ENCODE measurements at regions not wholly inside any gene's neighbourhood (a gene's known extent, or its start where the extent isn't known, plus 50 kb on each side); places are given as distances from the start of the nearest gene placed in this dataset.

- Histone ChIP-seq H3K36me3 (ENCODE audit: control insufficient read depth in 4 of 4, insufficient read depth in 4 of 4, low read length in 3 of 4) (no peaks in the 10 kb centered on the region), H3K27me3 (replicated peaks in 2 of 5; ENCODE audit: control insufficient read depth in 4 of 5, insufficient read depth in 5 of 5, low read length in 4 of 5) (no peaks in the 10 kb centered on the region), H3K27ac (ENCODE audit: insufficient read depth in 1 of 2, low read depth in 1 of 2, low read length in 2 of 2, poor library complexity in 1 of 2, severe bottlenecking in 2 of 2) (no peak overlapping the region), H3K9me3 (ENCODE audit: control extremely low read depth in 1 of 5, control insufficient read depth in 4 of 5, insufficient read depth in 2 of 5, low read depth in 1 of 5, low read length in 4 of 5) (peaks cover 0 to 2% (median 0%) of the 10 kb centered on the region in 5 experiments), H3K4me1 (ENCODE audit: control extremely low read depth in 1 of 4, control insufficient read depth in 4 of 4, insufficient read depth in 4 of 4, low read length in 3 of 4) (no peaks in the 10 kb centered on the region), H3K4me3 (ENCODE audit: control insufficient read depth in 1 of 7, extremely low read depth in 1 of 7, insufficient read depth in 4 of 7, low read depth in 2 of 7, low read length in 6 of 7) (no peak overlapping the region)
- DNase-seq, result no peak
- WGBS (ENCODE audit: insufficient coverage), result 43% methylated on average over 1 of the region's 3 CpGs
- CTCF ChIA-PET, result no interaction called here
- POLR2A ChIA-PET, result no interaction called here
These were observed 398.6 kb downstream of the ACTR3B start for GRCh38 chr7:153158149-153158548.

- H3K27me3 ChIP-seq (replicated peaks in 2 of 5; ENCODE audit: control insufficient read depth in 4 of 5, insufficient read depth in 5 of 5, low read length in 4 of 5), result no peaks in the 10 kb centered on the region
- no peak overlapping the region for H3K27ac ChIP-seq (ENCODE audit: insufficient read depth in 1 of 2, low read depth in 1 of 2, low read length in 2 of 2, poor library complexity in 1 of 2, severe bottlenecking in 2 of 2)
- WGBS (ENCODE audit: insufficient coverage), result 93% methylated on average over 3 of the region's 4 CpGs
- ChIA-PET POLR2A (no interaction called here), CTCF (no interaction called here)
- no peak for DNase-seq
- no peaks in the 10 kb centered on the region for H3K4me1 ChIP-seq (ENCODE audit: control extremely low read depth in 1 of 4, control insufficient read depth in 4 of 4, insufficient read depth in 4 of 4, low read length in 3 of 4)
- H3K4me3 ChIP-seq (ENCODE audit: control insufficient read depth in 1 of 7, extremely low read depth in 1 of 7, insufficient read depth in 4 of 7, low read depth in 2 of 7, low read length in 6 of 7), result no peak overlapping the region
- H3K9me3 ChIP-seq (ENCODE audit: control extremely low read depth in 1 of 5, control insufficient read depth in 4 of 5, insufficient read depth in 2 of 5, low read depth in 1 of 5, low read length in 4 of 5), result peaks cover 0 to 12% (median 3%) of the 10 kb centered on the region in 5 experiments
- H3K36me3 ChIP-seq (ENCODE audit: control insufficient read depth in 4 of 4, insufficient read depth in 4 of 4, low read length in 3 of 4), result no peaks in the 10 kb centered on the region
These were observed 410.7 kb downstream of the ACTR3B start for GRCh38 chr7:153170287-153170686.

GRCh38 chr7:153185936-153186335 lies 426.4 kb downstream of the ACTR3B start:
- no peaks in the 10 kb centered on the region for H3K4me1 ChIP-seq (ENCODE audit: control extremely low read depth in 1 of 4, control insufficient read depth in 4 of 4, insufficient read depth in 4 of 4, low read length in 3 of 4)
- H3K9me3 ChIP-seq (ENCODE audit: control extremely low read depth in 1 of 5, control insufficient read depth in 4 of 5, insufficient read depth in 2 of 5, low read depth in 1 of 5, low read length in 4 of 5), result no peaks in the 10 kb centered on the region
- H3K27me3 ChIP-seq (replicated peaks in 2 of 5; ENCODE audit: control insufficient read depth in 4 of 5, insufficient read depth in 5 of 5, low read length in 4 of 5), result peaks cover 0 to 2% (median 0%) of the 10 kb centered on the region in 5 experiments
- ChIA-PET CTCF (no interaction called here), POLR2A (no interaction called here)
- H3K4me3 ChIP-seq (ENCODE audit: control insufficient read depth in 1 of 7, extremely low read depth in 1 of 7, insufficient read depth in 4 of 7, low read depth in 2 of 7, low read length in 6 of 7), result no peak overlapping the region
- no peak for DNase-seq
- H3K36me3 ChIP-seq (ENCODE audit: control insufficient read depth in 4 of 4, insufficient read depth in 4 of 4, low read length in 3 of 4), result no peaks in the 10 kb centered on the region
- H3K27ac ChIP-seq (ENCODE audit: insufficient read depth in 1 of 2, low read depth in 1 of 2, low read length in 2 of 2, poor library complexity in 1 of 2, severe bottlenecking in 2 of 2), result no peak overlapping the region

- CTCF ChIA-PET, result no interaction called here
- Histone ChIP-seq H3K9me3 (ENCODE audit: control extremely low read depth in 1 of 5, control insufficient read depth in 4 of 5, insufficient read depth in 2 of 5, low read depth in 1 of 5, low read length in 4 of 5) (no peaks in the 10 kb centered on the region), H3K27me3 (replicated peaks in 2 of 5; ENCODE audit: control insufficient read depth in 4 of 5, insufficient read depth in 5 of 5, low read length in 4 of 5) (peaks cover 0 to 2% (median 0%) of the 10 kb centered on the region in 5 experiments), H3K4me1 (ENCODE audit: control extremely low read depth in 1 of 4, control insufficient read depth in 4 of 4, insufficient read depth in 4 of 4, low read length in 3 of 4) (no peaks in the 10 kb centered on the region), H3K36me3 (ENCODE audit: control insufficient read depth in 4 of 4, insufficient read depth in 4 of 4, low read length in 3 of 4) (no peaks in the 10 kb centered on the region), H3K4me3 (ENCODE audit: control insufficient read depth in 1 of 7, extremely low read depth in 1 of 7, insufficient read depth in 4 of 7, low read depth in 2 of 7, low read length in 6 of 7) (no peak overlapping the region), H3K27ac (ENCODE audit: insufficient read depth in 1 of 2, low read depth in 1 of 2, low read length in 2 of 2, poor library complexity in 1 of 2, severe bottlenecking in 2 of 2) (no peak overlapping the region)
- 96% methylated on average over 3 of the region's 3 CpGs for WGBS (ENCODE audit: insufficient coverage)
- POLR2A ChIA-PET, result no interaction called here
- no peak for DNase-seq
These were observed 428.6 kb downstream of the ACTR3B start for GRCh38 chr7:153188161-153188560.

GRCh38 chr7:153188630-153189029 lies 429.1 kb downstream of the ACTR3B start:
- H3K4me1 ChIP-seq (ENCODE audit: control extremely low read depth in 1 of 4, control insufficient read depth in 4 of 4, insufficient read depth in 4 of 4, low read length in 3 of 4), result no peaks in the 10 kb centered on the region
- no peak for DNase-seq
- 94% methylated on average over 3 of the region's 3 CpGs for WGBS (ENCODE audit: insufficient coverage)
- H3K27me3 ChIP-seq (replicated peaks in 2 of 5; ENCODE audit: control insufficient read depth in 4 of 5, insufficient read depth in 5 of 5, low read length in 4 of 5), result peaks cover 0 to 3% (median 0%) of the 10 kb centered on the region in 5 experiments
- H3K9me3 ChIP-seq (ENCODE audit: control extremely low read depth in 1 of 5, control insufficient read depth in 4 of 5, insufficient read depth in 2 of 5, low read depth in 1 of 5, low read length in 4 of 5), result no peaks in the 10 kb centered on the region
- no peak overlapping the region for H3K27ac ChIP-seq (ENCODE audit: insufficient read depth in 1 of 2, low read depth in 1 of 2, low read length in 2 of 2, poor library complexity in 1 of 2, severe bottlenecking in 2 of 2)
- POLR2A ChIA-PET, result no interaction called here
- H3K36me3 ChIP-seq (ENCODE audit: control insufficient read depth in 4 of 4, insufficient read depth in 4 of 4, low read length in 3 of 4), result no peaks in the 10 kb centered on the region
- CTCF ChIA-PET, result no interaction called here
- no peak overlapping the region for H3K4me3 ChIP-seq (ENCODE audit: control insufficient read depth in 1 of 7, extremely low read depth in 1 of 7, insufficient read depth in 4 of 7, low read depth in 2 of 7, low read length in 6 of 7)

- no peaks in the 10 kb centered on the region for H3K36me3 ChIP-seq (ENCODE audit: control insufficient read depth in 4 of 4, insufficient read depth in 4 of 4, low read length in 3 of 4)
- no peak overlapping the region for H3K27ac ChIP-seq (ENCODE audit: insufficient read depth in 1 of 2, low read depth in 1 of 2, low read length in 2 of 2, poor library complexity in 1 of 2, severe bottlenecking in 2 of 2)
- peaks cover 0 to 3% (median 0%) of the 10 kb centered on the region in 5 experiments for H3K27me3 ChIP-seq (replicated peaks in 2 of 5; ENCODE audit: control insufficient read depth in 4 of 5, insufficient read depth in 5 of 5, low read length in 4 of 5)
- ChIA-PET CTCF (no interaction called here), POLR2A (no interaction called here)
- H3K4me3 ChIP-seq (ENCODE audit: control insufficient read depth in 1 of 7, extremely low read depth in 1 of 7, insufficient read depth in 4 of 7, low read depth in 2 of 7, low read length in 6 of 7), result no peak overlapping the region
- H3K4me1 ChIP-seq (ENCODE audit: control extremely low read depth in 1 of 4, control insufficient read depth in 4 of 4, insufficient read depth in 4 of 4, low read length in 3 of 4), result no peaks in the 10 kb centered on the region
- no peaks in the 10 kb centered on the region for H3K9me3 ChIP-seq (ENCODE audit: control extremely low read depth in 1 of 5, control insufficient read depth in 4 of 5, insufficient read depth in 2 of 5, low read depth in 1 of 5, low read length in 4 of 5)
- DNase-seq, result peak in 2 of 3 donors; percentile 2 to 3
- 71% methylated on average over 3 of the region's 3 CpGs for WGBS (ENCODE audit: insufficient coverage)
These were observed 430.9 kb downstream of the ACTR3B start for GRCh38 chr7:153190452-153190851.

GRCh38 chr7:153190986-153191385 lies 431.4 kb downstream of the ACTR3B start:
- Histone ChIP-seq H3K4me1 (ENCODE audit: control extremely low read depth in 1 of 4, control insufficient read depth in 4 of 4, insufficient read depth in 4 of 4, low read length in 3 of 4) (no peaks in the 10 kb centered on the region), H3K4me3 (ENCODE audit: control insufficient read depth in 1 of 7, extremely low read depth in 1 of 7, insufficient read depth in 4 of 7, low read depth in 2 of 7, low read length in 6 of 7) (no peak overlapping the region), H3K9me3 (ENCODE audit: control extremely low read depth in 1 of 5, control insufficient read depth in 4 of 5, insufficient read depth in 2 of 5, low read depth in 1 of 5, low read length in 4 of 5) (no peaks in the 10 kb centered on the region), H3K27ac (ENCODE audit: insufficient read depth in 1 of 2, low read depth in 1 of 2, low read length in 2 of 2, poor library complexity in 1 of 2, severe bottlenecking in 2 of 2) (no peak overlapping the region), H3K27me3 (replicated peaks in 2 of 5; ENCODE audit: control insufficient read depth in 4 of 5, insufficient read depth in 5 of 5, low read length in 4 of 5) (peaks cover 0 to 1% (median 0%) of the 10 kb centered on the region in 5 experiments), H3K36me3 (ENCODE audit: control insufficient read depth in 4 of 4, insufficient read depth in 4 of 4, low read length in 3 of 4) (no peaks in the 10 kb centered on the region)
- WGBS (ENCODE audit: insufficient coverage), result 92% methylated on average over 4 of the region's 4 CpGs
- POLR2A ChIA-PET, result no interaction called here
- CTCF ChIA-PET, result no interaction called here
- no peak for DNase-seq

Measured in common myeloid progenitor, CD34-positive (primary cell).